Esophagus squamous epithelium (tissue), 5 donors: ENCODE measurements at regions not wholly inside any gene's neighbourhood (a gene's known extent, or its start where the extent isn't known, plus 50 kb on each side); places are given as distances from the start of the nearest gene placed in this dataset.

Experiments
- DNase-seq: peaks from one replicate; lab custom pipeline; 2025; lab: John Stamatoyannopoulos, UW
- H3K27ac ChIP-seq, 4 donors: fragments of 200-600 bp; sonication (generic); one replicate each; pipeline ENCODE4 v1.5.1; 2016 to 2019; ENCODE audit warnings: mild to moderate bottlenecking in 1 of 4
- H3K27me3 ChIP-seq, 4 donors: fragments of 200-600 bp; sonication (generic); 1 replicate in 3 of 4; 2 replicates in 1 of 4; pipeline versions ENCODE4 v1.5.1 to v1.6.0; 2017 to 2021; ENCODE audit warnings: antibody characterized with exemption in 1 of 4
- H3K36me3 ChIP-seq, 3 donors: fragments of 200-600 bp; sonication (generic); one replicate each; pipeline ENCODE4 v1.5.1; 2016 to 2019
- H3K4me1 ChIP-seq, 3 donors: fragments of 200-600 bp; sonication (generic); one replicate each; pipeline ENCODE4 v1.5.1; 2017 to 2019
- H3K4me3 ChIP-seq, 4 donors: fragments of 200-600 bp; sonication (generic); 1 replicate in 3 of 4; 2 replicates in 1 of 4; pipeline ENCODE4 v1.5.1; 2016 to 2019; ENCODE audit warnings: mild to moderate bottlenecking in 2 of 4, moderate library complexity in 1 of 4
- H3K9me3 ChIP-seq, 3 donors: fragments of 200-600 bp; sonication (generic); one replicate each; pipeline ENCODE4 v1.5.1; 2016 to 2019
- CTCF ChIP-seq, 6 experiments: fragments of 450-650 bp in 4 of 6; fragments of 200-600 bp in 2 of 6; sonication (generic) in 2 of 6; IDR thresholded peaks; one replicate each; pipeline ENCODE4 v1.5.1; 2016 to 2019; ENCODE audit warnings: antibody characterized with exemption in 6 of 6, mild to moderate bottlenecking in 4 of 6, moderate library complexity in 4 of 6
- POLR2A ChIP-seq, 4 donors: fragments of 450-650 bp; IDR thresholded peaks; one replicate each; pipeline ENCODE4 v1.6.1; 2017; ENCODE audit warnings: antibody characterized with exemption in 4 of 4, mild to moderate bottlenecking in 4 of 4, moderate library complexity in 3 of 4
- WGBS, 2 donors: methylation state at CpG; one replicate each; pipeline ENCODE4 v1.1.5; 2018; 5-methylcytosine and 5-hydroxymethylcytosine counted together
- intact Hi-C: fragments of 100-400 bp; cut with DNase I; formaldehyde crosslinking; loops from one replicate; pipeline ENCODE4 v1.15.0; 2022
- donor health status: DM: yes; HTN: yes; CAD: no.

- no peak for DNase-seq
- TF ChIP-seq CTCF (IDR thresholded peaks at IDR 0.05), result no peak
- no peak for TF ChIP-seq POLR2A (IDR thresholded peaks at IDR 0.05)
- H3K4me1 ChIP-seq, result no peaks in the 10 kb centered on the region
- no peaks in the 10 kb centered on the region for H3K9me3 ChIP-seq
- H3K36me3 ChIP-seq, result no peaks in the 10 kb centered on the region
- H3K27me3 ChIP-seq, result no peaks in the 10 kb centered on the region
- intact Hi-C loops, result no loop called here
- H3K4me3 ChIP-seq, result no peak overlapping the region
- 69 to 71% methylated on average over 9 of the region's 11 CpGs for WGBS, 2 donors
- no peak overlapping the region for H3K27ac ChIP-seq
Measured at GRCh38 chr3:63015614-63016309, 140.5 kb upstream of the CADPS start.

GRCh38 chr3:63022114-63022513 lies 146.9 kb upstream of the CADPS start:
- no peaks in the 10 kb centered on the region for H3K4me1 ChIP-seq
- H3K36me3 ChIP-seq, result no peaks in the 10 kb centered on the region
- H3K9me3 ChIP-seq, result no peaks in the 10 kb centered on the region
- 16 to 30% methylated on average over 2 of the region's 2 CpGs for WGBS, 2 donors
- no peak for DNase-seq
- no peak overlapping the region for H3K27ac ChIP-seq
- TF ChIP-seq POLR2A (IDR thresholded peaks at IDR 0.05) (no peak), CTCF (IDR thresholded peaks at IDR 0.05) (no peak)
- H3K27me3 ChIP-seq, result no peaks in the 10 kb centered on the region
- intact Hi-C loops, result no loop called here
- no peak overlapping the region for H3K4me3 ChIP-seq

GRCh38 chr3:63026722-63027121 lies 151.5 kb upstream of the CADPS start:
- 53 to 57% methylated on average over 1 to 2 of the region's 2 CpGs for WGBS, 2 donors
- intact Hi-C loops, result no loop called here

GRCh38 chr3:63029326-63029725 lies 154.1 kb upstream of the CADPS start:
- DNase-seq, result no peak
- no peak overlapping the region for H3K4me3 ChIP-seq
- H3K9me3 ChIP-seq, result no peaks in the 10 kb centered on the region
- 41 to 51% methylated on average over 3 of the region's 3 CpGs for WGBS, 2 donors
- H3K27me3 ChIP-seq, result no peaks in the 10 kb centered on the region
- H3K4me1 ChIP-seq, result no peaks in the 10 kb centered on the region
- no peaks in the 10 kb centered on the region for H3K36me3 ChIP-seq
- no peak overlapping the region for H3K27ac ChIP-seq
- TF ChIP-seq POLR2A (IDR thresholded peaks at IDR 0.05) (no peak), CTCF (IDR thresholded peaks at IDR 0.05) (no peak)
- intact Hi-C loops, result no loop called here

More at GRCh38 chr3:63026722-63027121, 151.5 kb upstream of the CADPS start:
- TF ChIP-seq POLR2A (IDR thresholded peaks at IDR 0.05) (no peak), CTCF (IDR thresholded peaks at IDR 0.05) (no peak)
- Histone ChIP-seq H3K36me3 (no peaks in the 10 kb centered on the region), H3K9me3 (no peaks in the 10 kb centered on the region), H3K27ac (no peak overlapping the region), H3K4me1 (no peaks in the 10 kb centered on the region), H3K27me3 (no peaks in the 10 kb centered on the region), H3K4me3 (no peak overlapping the region)
- no peak for DNase-seq

- Histone ChIP-seq H3K36me3 (no peaks in the 10 kb centered on the region), H3K27me3 (no peaks in the 10 kb centered on the region), H3K4me3 (no peak overlapping the region), H3K27ac (no peak overlapping the region), H3K9me3 (no peaks in the 10 kb centered on the region), H3K4me1 (no peaks in the 10 kb centered on the region)
- DNase-seq, result no peak
- 11 to 44% methylated on average over 1 of the region's 1 CpG for whole genome bisulfite sequencing, 2 donors
- intact Hi-C loops, result no loop called here
- no peak for TF ChIP-seq CTCF (IDR thresholded peaks at IDR 0.05)
Measured at GRCh38 chr3:63029921-63030320, 154.7 kb upstream of the CADPS start.
